CD8-positive, alpha-beta memory T cell (primary cell): ENCODE measurements at regions not wholly inside any gene's neighbourhood (a gene's known extent, or its start where the extent isn't known, plus 50 kb on each side); places are given as distances from the start of the nearest gene placed in this dataset.
"Not testable (repeated sequence)": the region's sequence is repeated elsewhere in the genome, so short reads cannot be mapped to it uniquely, and the experiment has no call there.

Experiments used
- CTCF ChIA-PET: fragments of 350-600 bp; sonication (Branson Sonifier 250); formaldehyde crosslinking; loops from one replicate; lab custom pipeline; 2021; ENCODE audit warnings: antibody characterized with exemption; lab: Charles Lee
- POLR2A ChIA-PET: fragments of 350-600 bp; sonication (Branson Sonifier 250); formaldehyde crosslinking; loops from one replicate; lab custom pipeline; 2021; ENCODE audit warnings: antibody characterized with exemption; lab: Charles Lee
- DNase-seq, 5 donors: peaks; one replicate each; pipeline versions ENCODE4 v3.0.0 to v3.0.0-alpha.2; 2020 to 2022; ENCODE audit warnings: mixed read lengths in 1 of 5
- H3K27ac ChIP-seq: one replicate; pipeline ENCODE4 v1.7.0; 2013; ENCODE audit warnings: low read depth, mild to moderate bottlenecking, low read length, moderate library complexity
- H3K27me3 ChIP-seq: 2 replicates; pipeline ENCODE4 v1.7.0; 2013; ENCODE audit warnings: low read length, mild to moderate bottlenecking; ENCODE audit not compliant: insufficient read depth, poor library complexity, severe bottlenecking
- H3K36me3 ChIP-seq: 2 replicates; pipeline ENCODE4 v1.7.0; 2013; ENCODE audit warnings: mild to moderate bottlenecking, low read length, moderate library complexity; ENCODE audit not compliant: insufficient read depth
- H3K4me1 ChIP-seq: 2 replicates; pipeline ENCODE4 v1.7.0; 2013; ENCODE audit warnings: mild to moderate bottlenecking, low read length, moderate library complexity; ENCODE audit not compliant: insufficient read depth
- H3K4me3 ChIP-seq: 2 replicates; pipeline ENCODE4 v1.7.0; 2013; ENCODE audit warnings: mild to moderate bottlenecking, low read length
- H3K9me3 ChIP-seq: 2 replicates; pipeline ENCODE4 v1.7.0; 2013; ENCODE audit warnings: mild to moderate bottlenecking, low read length
- H3K27ac Mint-ChIP-seq, 8 donors: one replicate each; pipeline ENCODE4 v1.8.0; 2020 to 2021; ENCODE audit warnings: mixed read lengths in 8 of 8, mild to moderate bottlenecking in 6 of 8, inconsistent platforms in 3 of 8, moderate library complexity in 3 of 8
- H3K27me3 Mint-ChIP-seq, 2 donors: one replicate each; pipeline ENCODE4 v1.8.0; 2020 to 2021; ENCODE audit warnings: mixed read lengths in 2 of 2, mild to moderate bottlenecking in 1 of 2, moderate library complexity in 1 of 2
- H3K36me3 Mint-ChIP-seq, 3 donors: one replicate each; pipeline ENCODE4 v1.8.0; 2020 to 2021; ENCODE audit warnings: mixed read lengths in 3 of 3, inconsistent platforms in 1 of 3, mild to moderate bottlenecking in 1 of 3
- H3K4me1 Mint-ChIP-seq, 3 donors: one replicate each; pipeline ENCODE4 v1.8.0; 2020 to 2021; ENCODE audit warnings: mixed read lengths in 3 of 3, inconsistent platforms in 1 of 3, mild to moderate bottlenecking in 1 of 3
- H3K4me3 Mint-ChIP-seq, 7 donors: one replicate each; pipeline ENCODE4 v1.8.0; 2020 to 2021; ENCODE audit warnings: mixed read lengths in 7 of 7, mild to moderate bottlenecking in 6 of 7, moderate library complexity in 4 of 7, inconsistent platforms in 2 of 7
- H3K9me3 Mint-ChIP-seq, 5 donors: one replicate each; pipeline ENCODE4 v1.8.0; 2020 to 2022; ENCODE audit warnings: mixed read lengths in 5 of 5, mild to moderate bottlenecking in 3 of 5, moderate library complexity in 2 of 5, inconsistent platforms in 1 of 5

- Histone ChIP-seq H3K27ac (no peak overlapping the region), H3K4me1 (no peaks in the 10 kb centered on the region), H3K9me3 (no peaks in the 10 kb centered on the region), H3K36me3 (no peaks in the 10 kb centered on the region), H3K4me3 (no peak overlapping the region), H3K27me3 (no peaks in the 10 kb centered on the region)
- ChIA-PET CTCF (interaction anchor here (0.7 to 2.7 kb wide), 23 partner anchors 8 to 1191 kb away, joined by 3 to 31 read pairs (median 4); partner anchors contain the start of gene NOG), POLR2A (no interaction called here)
- Mint-ChIP-seq H3K4me3 (no peak overlapping the region), H3K4me1 (no peaks in the 10 kb centered on the region), H3K27ac (no peak overlapping the region), H3K9me3 (no peaks in the 10 kb centered on the region), H3K27me3 (peaks cover 5 to 9% of the 10 kb centered on the region in 2 donors), H3K36me3 (no peaks in the 10 kb centered on the region)
- peak; percentile 41 to 74 (median 53) for DNase-seq
Measured at GRCh38 chr17:56715613-56716357, 117.9 kb downstream of the C17orf67 start.

DNA sequence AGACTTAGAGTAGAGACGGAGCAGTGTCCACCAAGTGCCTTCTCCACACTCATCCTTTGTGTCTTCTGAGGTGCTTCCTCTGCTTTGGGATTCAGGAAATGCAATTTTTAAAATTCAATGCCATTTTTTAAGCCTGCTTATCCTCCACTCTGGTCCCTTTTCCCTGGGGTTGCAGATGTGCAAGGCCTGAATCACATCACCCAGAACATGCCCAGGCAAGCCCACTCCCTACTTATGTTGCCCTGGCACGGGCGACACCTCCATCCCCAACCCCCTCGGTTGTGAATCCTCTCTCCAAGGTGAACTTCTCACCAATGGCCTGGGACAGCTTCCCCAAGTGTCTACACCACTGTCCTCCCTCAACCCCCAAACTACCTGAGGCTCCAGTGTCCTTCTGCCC lies 116.2 kb downstream of the C17orf67 start:
- no peaks in the 10 kb centered on the region for H3K9me3 ChIP-seq
- no peaks in the 10 kb centered on the region for H3K36me3 Mint-ChIP-seq
- H3K36me3 ChIP-seq, result no peaks in the 10 kb centered on the region
- DNase-seq, result no peak
- ChIA-PET POLR2A (no interaction called here), CTCF (interaction anchor here (1.3 to 2.7 kb wide), 3 partner anchors 63 to 218 kb away, joined by 4 to 31 read pairs (median 4); partner anchors contain the start of gene NOG)
- H3K4me1 ChIP-seq, result no peaks in the 10 kb centered on the region
- H3K4me3 Mint-ChIP-seq, result no peak overlapping the region
- H3K27me3 ChIP-seq, result no peaks in the 10 kb centered on the region
- H3K27me3 Mint-ChIP-seq, result peaks cover 5 to 9% of the 10 kb centered on the region in 2 donors
- H3K4me3 ChIP-seq, result no peak overlapping the region
- no peak overlapping the region for H3K27ac ChIP-seq
- no peaks in the 10 kb centered on the region for H3K9me3 Mint-ChIP-seq
- no peak overlapping the region for H3K27ac Mint-ChIP-seq
- H3K4me1 Mint-ChIP-seq, result no peaks in the 10 kb centered on the region

GRCh38 chr17:56718515-56718914 lies 115.2 kb downstream of the C17orf67 start:
- no peaks in the 10 kb centered on the region for H3K36me3 ChIP-seq
- ChIA-PET POLR2A (no interaction called here), CTCF (interaction anchor here (1.0 to 1.3 kb wide), 2 partner anchors 17 to 62 kb away, joined by 3 to 4 read pairs; no protein-coding TSS in a partner anchor)
- no peak overlapping the region for H3K27ac Mint-ChIP-seq
- no peaks in the 10 kb centered on the region for H3K4me1 ChIP-seq
- no peaks in the 10 kb centered on the region for H3K27me3 ChIP-seq
- no peaks in the 10 kb centered on the region for H3K9me3 Mint-ChIP-seq
- no peaks in the 10 kb centered on the region for H3K9me3 ChIP-seq
- no peaks in the 10 kb centered on the region for H3K36me3 Mint-ChIP-seq
- no peak overlapping the region for H3K4me3 Mint-ChIP-seq
- no peaks in the 10 kb centered on the region for H3K4me1 Mint-ChIP-seq
- peaks cover 5 to 6% of the 10 kb centered on the region in 2 donors for H3K27me3 Mint-ChIP-seq
- no peak overlapping the region for H3K4me3 ChIP-seq
- DNase-seq, result no peak
- no peak overlapping the region for H3K27ac ChIP-seq

DNA sequence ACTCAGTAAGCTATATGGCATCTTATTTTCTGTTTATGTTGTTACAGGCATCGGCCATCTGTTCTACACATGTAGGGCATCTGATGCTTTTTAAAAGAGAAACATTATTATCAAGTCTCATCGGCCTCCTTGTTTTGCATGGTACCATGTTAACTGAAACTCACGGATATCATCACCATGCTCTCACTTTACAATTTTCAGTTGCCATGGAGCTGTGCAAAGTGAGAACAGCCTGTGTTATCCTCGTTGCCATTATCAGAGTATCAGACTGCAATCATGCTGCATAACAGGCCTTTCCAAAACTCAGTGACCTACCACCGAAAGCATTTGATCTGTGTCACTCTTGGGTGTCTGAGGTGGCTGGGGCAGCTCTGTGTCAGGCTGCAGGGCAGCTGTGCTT lies 110.3 kb downstream of the C17orf67 start:
- H3K4me3 Mint-ChIP-seq, result no peak overlapping the region
- Histone ChIP-seq H3K36me3 (no peaks in the 10 kb centered on the region), H3K4me1 (no peaks in the 10 kb centered on the region), H3K9me3 (no peaks in the 10 kb centered on the region), H3K27ac (no peak overlapping the region), H3K27me3 (no peaks in the 10 kb centered on the region), H3K4me3 (no peak overlapping the region)
- H3K27me3 Mint-ChIP-seq, result peaks cover 7 to 8% of the 10 kb centered on the region in 2 donors
- H3K36me3 Mint-ChIP-seq, result no peaks in the 10 kb centered on the region
- H3K27ac Mint-ChIP-seq, result no peak overlapping the region
- no peaks in the 10 kb centered on the region for H3K9me3 Mint-ChIP-seq
- no peak for DNase-seq
- ChIA-PET CTCF (interaction anchor here (1.7 kb wide), 1 partner anchor 57 kb away, joined by 4 read pairs; no protein-coding TSS in a partner anchor), POLR2A (no interaction called here)
- H3K4me1 Mint-ChIP-seq, result no peaks in the 10 kb centered on the region

GRCh38 chr17:56724664-56725063 lies 109.1 kb downstream of the C17orf67 start:
- H3K4me1 Mint-ChIP-seq, result no peaks in the 10 kb centered on the region

GRCh38 chr17:56725144-56725543 lies 108.6 kb downstream of the C17orf67 start:
- no peaks in the 10 kb centered on the region for H3K4me1 Mint-ChIP-seq
- H3K4me3 Mint-ChIP-seq, result no peak overlapping the region
- H3K27me3 ChIP-seq, result no peaks in the 10 kb centered on the region
- ChIA-PET CTCF (interaction anchor here (1.4 to 2.4 kb wide), 2 partner anchors 9 to 10 kb away, joined by 3 to 10 read pairs; no protein-coding TSS in a partner anchor), POLR2A (no interaction called here)
- H3K9me3 Mint-ChIP-seq, result no peaks in the 10 kb centered on the region
- H3K9me3 ChIP-seq, result no peaks in the 10 kb centered on the region
- no peak for DNase-seq
- no peak overlapping the region for H3K27ac Mint-ChIP-seq
- no peak overlapping the region for H3K27ac ChIP-seq
- H3K36me3 ChIP-seq, result no peaks in the 10 kb centered on the region
- H3K4me3 ChIP-seq, result no peak overlapping the region
- no peaks in the 10 kb centered on the region for H3K4me1 ChIP-seq
- H3K27me3 Mint-ChIP-seq, result peaks cover 11 to 16% of the 10 kb centered on the region in 2 donors
- H3K36me3 Mint-ChIP-seq, result no peaks in the 10 kb centered on the region

More at GRCh38 chr17:56724664-56725063, 109.1 kb downstream of the C17orf67 start:
- Histone ChIP-seq H3K36me3 (no peaks in the 10 kb centered on the region), H3K27ac (no peak overlapping the region), H3K9me3 (no peaks in the 10 kb centered on the region), H3K4me1 (no peaks in the 10 kb centered on the region), H3K27me3 (no peaks in the 10 kb centered on the region), H3K4me3 (no peak overlapping the region)
- no peaks in the 10 kb centered on the region for H3K36me3 Mint-ChIP-seq
- no peaks in the 10 kb centered on the region for H3K9me3 Mint-ChIP-seq
- no peak overlapping the region for H3K27ac Mint-ChIP-seq
- ChIA-PET POLR2A (no interaction called here), CTCF (interaction anchor here (1.4 to 2.4 kb wide), 2 partner anchors 9 to 11 kb away, joined by 3 to 10 read pairs; no protein-coding TSS in a partner anchor)
- DNase-seq, result no peak
- H3K27me3 Mint-ChIP-seq, result peaks cover 7 to 16% of the 10 kb centered on the region in 2 donors
- no peak overlapping the region for H3K4me3 Mint-ChIP-seq

DNA sequence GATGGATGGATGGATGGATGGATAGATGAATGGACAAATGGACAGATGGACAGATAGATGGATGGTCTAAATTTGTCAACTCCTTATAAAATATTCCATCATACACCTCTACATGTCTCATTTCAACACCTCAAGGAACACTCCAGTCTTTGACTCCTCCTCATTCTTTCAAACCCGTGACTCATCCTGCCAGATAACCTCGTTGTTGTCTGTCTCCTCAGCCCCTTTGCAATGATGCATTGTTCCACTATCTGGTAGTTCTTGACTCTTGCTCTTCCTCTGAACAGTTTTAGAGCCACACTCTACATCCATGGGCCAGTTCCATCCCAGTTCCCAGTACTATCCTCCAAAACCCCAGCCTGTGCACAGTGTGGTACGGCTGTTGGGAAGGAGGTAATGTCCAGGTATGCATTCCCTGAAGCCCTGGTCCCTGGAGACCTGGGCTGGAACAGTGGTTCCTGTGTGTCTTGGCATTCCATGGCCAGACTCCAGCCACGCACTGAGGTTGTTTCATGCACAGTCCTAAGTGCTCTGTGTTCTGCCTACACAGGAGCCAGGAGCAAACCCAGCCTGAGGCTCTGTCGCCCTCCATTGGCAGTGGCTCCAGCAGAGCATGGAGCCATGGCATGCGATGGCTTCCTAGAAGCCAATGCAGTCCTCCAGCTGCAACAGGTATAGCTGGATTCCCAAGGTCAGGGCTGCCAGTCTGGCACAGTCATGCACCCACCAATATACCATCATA lies 105.7 kb downstream of the C17orf67 start:
- Mint-ChIP-seq H3K4me3 (no peak overlapping the region), H3K4me1 (no peaks in the 10 kb centered on the region), H3K9me3 (no peaks in the 10 kb centered on the region), H3K36me3 (no peaks in the 10 kb centered on the region), H3K27me3 (peaks cover 12 to 23% of the 10 kb centered on the region in 2 donors), H3K27ac (no peak overlapping the region)
- Histone ChIP-seq H3K4me1 (no peaks in the 10 kb centered on the region), H3K27me3 (no peaks in the 10 kb centered on the region), H3K27ac (no peak overlapping the region), H3K36me3 (no peaks in the 10 kb centered on the region), H3K9me3 (no peaks in the 10 kb centered on the region), H3K4me3 (no peak overlapping the region)
- CTCF ChIA-PET, result no interaction called here
- DNase-seq, result no peak
- POLR2A ChIA-PET, result no interaction called here

- H3K36me3 ChIP-seq, H3K36me3 Mint-ChIP-seq, DNase-seq, H3K27ac ChIP-seq, H3K4me3 Mint-ChIP-seq, H3K9me3 Mint-ChIP-seq, H3K27me3 ChIP-seq, POLR2A ChIA-PET, CTCF ChIA-PET, H3K4me3 ChIP-seq, H3K4me1 Mint-ChIP-seq, H3K9me3 ChIP-seq, H3K4me1 ChIP-seq, H3K27ac Mint-ChIP-seq: not testable (repeated sequence)
- H3K27me3 Mint-ChIP-seq, result peaks cover 10 to 23% of the 10 kb centered on the region in 2 donors
Measured at GRCh38 chr17:56731096-56731495, 102.6 kb downstream of the C17orf67 start.
